ENCODE measurements at regions not wholly inside any gene's neighbourhood (a gene's known extent, or its start where the extent isn't known, plus 50 kb on each side); places are given as distances from the start of the nearest gene placed in this dataset.
"Not testable (repeated sequence)": the region's sequence is repeated elsewhere in the genome, so short reads cannot be mapped to it uniquely, and the experiment has no call there.

GRCh38 chr7:3094701-3095445, 51.2 kb upstream of the CARD11 start:
- ATAC-seq (peak; percentile 31), DNase-seq (ENCODE audit: missing footprints) (peak; percentile 68)
- intact Hi-C loops (cut with DNase I): no loop called here

GRCh38 chr7:3097734-3098133, 54.1 kb upstream of the CARD11 start:
- no peak for DNase-seq (ENCODE audit: missing footprints)
- ATAC-seq: no peak
- intact Hi-C loops (cut with DNase I): no loop called here

- intact Hi-C loops (cut with DNase I): no loop called here
- ATAC-seq: no peak
- DNase-seq (ENCODE audit: missing footprints): no peak
Measured at GRCh38 chr7:3102159-3102558, 58.5 kb upstream of the CARD11 start.

- no peak for DNase-seq (ENCODE audit: missing footprints)
- intact Hi-C loops (cut with DNase I): no loop called here
- ATAC-seq: peak; percentile 54
Measured at GRCh38 chr7:3103614-3104398, 60.1 kb upstream of the CARD11 start.

GRCh38 chr7:3105856-3106255, 62.2 kb upstream of the CARD11 start:
- intact Hi-C loops (cut with DNase I): no loop called here

GRCh38 chr7:3106361-3106826, 62.7 kb upstream of the CARD11 start:
- ATAC-seq (no peak), DNase-seq (ENCODE audit: missing footprints) (no peak)
- intact Hi-C loops (cut with DNase I): no loop called here

More at GRCh38 chr7:3105856-3106255, 62.2 kb upstream of the CARD11 start:
- DNase-seq (ENCODE audit: missing footprints): no peak
- ATAC-seq: no peak

GRCh38 chr7:3107228-3107763, 63.6 kb upstream of the CARD11 start:
- intact Hi-C loops (cut with DNase I): no loop called here
- DNase-seq (ENCODE audit: missing footprints): no peak
- no peak for ATAC-seq

- ATAC-seq (no peak), DNase-seq (ENCODE audit: missing footprints) (no peak)
- intact Hi-C loops (cut with DNase I): no loop called here
Measured at GRCh38 chr7:3107889-3108570, 64.4 kb upstream of the CARD11 start.

GRCh38 chr7:3109311-3109915, 65.7 kb upstream of the CARD11 start:
- DNase-seq (ENCODE audit: missing footprints) (no peak), ATAC-seq (no peak)
- intact Hi-C loops (cut with DNase I): no loop called here

- intact Hi-C loops (cut with DNase I): no loop called here
- ATAC-seq (no peak), DNase-seq (ENCODE audit: missing footprints) (no peak)
Measured at GRCh38 chr7:3112479-3113134, 68.9 kb upstream of the CARD11 start.

- intact Hi-C loops (cut with DNase I): no loop called here
- ATAC-seq (no peak), DNase-seq (ENCODE audit: missing footprints) (no peak)
Measured at GRCh38 chr7:3114917-3115316, 71.2 kb upstream of the CARD11 start.

GRCh38 chr7:3117081-3117480, 73.4 kb upstream of the CARD11 start:
- no peak for DNase-seq (ENCODE audit: missing footprints)
- no peak for ATAC-seq
- intact Hi-C loops (cut with DNase I): no loop called here

- ATAC-seq (no peak), DNase-seq (ENCODE audit: missing footprints) (no peak)
- intact Hi-C loops (cut with DNase I): no loop called here
Measured at GRCh38 chr7:3117488-3118231, 74.0 kb upstream of the CARD11 start.

- intact Hi-C loops (cut with DNase I); ATAC-seq; DNase-seq (ENCODE audit: missing footprints): not testable (repeated sequence)
Measured at GRCh38 chr7:3119352-3119927, 75.8 kb upstream of the CARD11 start.

- ATAC-seq (no peak), DNase-seq (ENCODE audit: missing footprints) (no peak)
- intact Hi-C loops (cut with DNase I): no loop called here
Measured at GRCh38 chr7:3119963-3120362, 76.3 kb upstream of the CARD11 start.

GRCh38 chr7:3120513-3120912, 76.8 kb upstream of the CARD11 start:
- ATAC-seq (no peak), DNase-seq (ENCODE audit: missing footprints) (no peak)
- intact Hi-C loops (cut with DNase I): no loop called here

GRCh38 chr7:3128857-3129490, 85.3 kb upstream of the CARD11 start:
- intact Hi-C loops (cut with DNase I): no loop called here
- DNase-seq (ENCODE audit: missing footprints): no peak
- ATAC-seq: no peak
